GM12878 (cell line): ENCODE measurements at regions not wholly inside any gene's neighbourhood (a gene's known extent, or its start where the extent isn't known, plus 50 kb on each side); places are given as distances from the start of the nearest gene placed in this dataset.

ENCODE experiments used
- ATAC-seq: fragments of 200-7000 bp; cut with Tn5 transposase; 3 replicates; pipeline ENCODE4 v1.9.1; 2020; ENCODE audit warnings: mild to moderate bottlenecking, moderate library complexity
- BruUV-seq: library from RNA; stranded (reverse); fragments of 400-500 nt; replicated peaks from 2 replicates; lab custom pipeline; 2021; lab: Mats Ljungman, UMichigan
- CTCF ChIA-PET: fragments of 300-600 bp; sonication (Branson Sonifier 250); formaldehyde crosslinking; extraction: SDS; loops from one replicate; lab custom pipeline; 2021; ENCODE audit warnings: inconsistent platforms; lab: Yijun Ruan, JAX
- POLR2A ChIA-PET: fragments of 350-600 bp; formaldehyde crosslinking; extraction: SDS; loops from one replicate; lab custom pipeline; 2021; ENCODE audit warnings: inconsistent platforms; lab: Charles Lee
- RAD21 ChIA-PET: fragments of 300-600 bp; sonication (Branson Sonifier 250); formaldehyde crosslinking; loops from one replicate; lab custom pipeline; 2023; ENCODE audit warnings: antibody characterized with exemption; ENCODE audit not compliant: unreplicated experiment; lab: Charles Lee
- SMC1A ChIA-PET: fragments of 300-600 bp; sonication (Branson Sonifier 250); formaldehyde crosslinking; loops from one replicate; lab custom pipeline; 2023; ENCODE audit not compliant: unreplicated experiment, uncharacterized antibody; lab: Charles Lee
- DNase-seq: peaks from one replicate; pipeline ENCODE4 v3.0.0-alpha.2; 2011; ENCODE audit warnings: low read depth, low spot score
- FAIRE-seq: peaks from 3 replicates; lab custom pipeline; 2011; peaks lifted over from hg19 to GRCh38; lab: Jason Lieb, UNC
- H2AFZ ChIP-seq: 2 replicates; pipeline ENCODE4 v1.6.0; 2011; ENCODE audit warnings: low read depth, low read length, control low read depth; ENCODE audit not compliant: control insufficient read depth
- H3K27ac ChIP-seq: 2 replicates; pipeline ENCODE4 v1.5.1; 2011; ENCODE audit warnings: control low read depth; ENCODE audit not compliant: control insufficient read depth, insufficient read depth
- H3K27me3 ChIP-seq, 2 experiments: replicated peaks in 1 of 2; 2 replicates each; pipeline versions ENCODE4 v1.6.0 to v1.6.1; 2011; ENCODE audit warnings: low read length in 1 of 2; ENCODE audit not compliant: control insufficient read depth in 2 of 2, insufficient read depth in 2 of 2
- H3K36me3 ChIP-seq, 2 experiments: 2 replicates each; pipeline ENCODE4 v1.5.1; 2011; ENCODE audit warnings: low read length in 1 of 2; ENCODE audit not compliant: control insufficient read depth in 2 of 2, insufficient read depth in 2 of 2
- H3K4me1 ChIP-seq: 2 replicates; pipeline ENCODE4 v1.6.1; 2011; ENCODE audit warnings: mild to moderate bottlenecking, low read length, moderate library complexity, mixed read lengths; ENCODE audit not compliant: control insufficient read depth, insufficient read depth
- H3K4me2 ChIP-seq: 2 replicates; pipeline ENCODE4 v1.6.0; 2011; ENCODE audit warnings: control low read depth; ENCODE audit not compliant: control insufficient read depth, insufficient read depth
- H3K4me3 ChIP-seq: fragments of 200-600 bp; sonication (generic); 2 replicates; pipeline ENCODE4 v1.5.1; 2016
- H3K79me2 ChIP-seq: 2 replicates; pipeline ENCODE4 v1.6.0; 2011; ENCODE audit warnings: low read length; ENCODE audit not compliant: control insufficient read depth, insufficient read depth
- H3K9ac ChIP-seq: 2 replicates; pipeline ENCODE4 v1.8.0; 2011; ENCODE audit warnings: low read length, control low read depth, mixed read lengths; ENCODE audit not compliant: control insufficient read depth, insufficient read depth
- H3K9me3 ChIP-seq: replicated peaks from 3 replicates; pipeline ENCODE4 v1.5.1; 2011; ENCODE audit warnings: mild to moderate bottlenecking, low read length; ENCODE audit not compliant: control insufficient read depth, insufficient read depth
- H4K20me1 ChIP-seq: 2 replicates; pipeline ENCODE4 v1.6.0; 2011; ENCODE audit not compliant: control insufficient read depth, insufficient read depth
- BRCA1 ChIP-seq: IDR thresholded peaks from 2 replicates; pipeline ENCODE4 v1.6.1; 2011; ENCODE audit warnings: low read depth, low read length, improper control_type of control experiment
- GABPA ChIP-seq: IDR thresholded peaks from 2 replicates; pipeline ENCODE4 v1.6.1; 2014; ENCODE audit warnings: antibody characterized with exemption, low read depth, mild to moderate bottlenecking, inconsistent platforms
- NFXL1 ChIP-seq: fragments of 450-650 bp; IDR thresholded peaks from 2 replicates; pipeline ENCODE4 v1.6.1; 2017; ENCODE audit warnings: antibody characterized with exemption, mild to moderate bottlenecking, borderline replicate concordance
- NFYB ChIP-seq: IDR thresholded peaks from 2 replicates; pipeline ENCODE4 v1.6.1; 2011; ENCODE audit warnings: low read depth, mild to moderate bottlenecking, low read length, improper control_type of control experiment, moderate library complexity; ENCODE audit not compliant: insufficient read depth
- SRF ChIP-seq, 2 experiments: IDR thresholded peaks; 2 replicates each; pipeline ENCODE4 v1.6.1; 2011; ENCODE audit warnings: low read depth in 2 of 2, low read length in 2 of 2, mild to moderate bottlenecking in 1 of 2, moderate library complexity in 1 of 2
- SUPT20H ChIP-seq: IDR thresholded peaks from 2 replicates; pipeline ENCODE4 v1.6.1; 2011; ENCODE audit warnings: low read depth, mild to moderate bottlenecking, low read length, moderate library complexity, borderline replicate concordance; ENCODE audit not compliant: control insufficient read depth
- TBL1XR1 ChIP-seq: IDR thresholded peaks from 2 replicates; pipeline ENCODE4 v1.6.1; 2012; ENCODE audit warnings: low read depth, low read length, improper control_type of control experiment
- TCF3 ChIP-seq: IDR thresholded peaks from 2 replicates; pipeline ENCODE4 v1.6.1; 2012; ENCODE audit warnings: low read depth, mild to moderate bottlenecking, low read length, borderline replicate concordance; ENCODE audit not compliant: insufficient read depth
- WGBS: methylation state at CpG from one replicate; pipeline ENCODE4 v1.1.6; 2016; ENCODE audit warnings: low lambda C conversion rate; ENCODE audit not compliant: insufficient replicate concordance, insufficient coverage; ENCODE audit errors: missing lambda C conversion rate; 5-methylcytosine and 5-hydroxymethylcytosine counted together
- in situ Hi-C: fragments of 300-500 bp; cut with MboI; formaldehyde crosslinking; loops from 9 replicates; pipeline ENCODE4 v1.14.3; 2018; ENCODE audit warnings: mixed read lengths
- intact Hi-C: fragments of 100-400 bp; cut with micrococcal nuclease; formaldehyde crosslinking; loops from one replicate; pipeline ENCODE4 v1.14.2; 2022; ENCODE audit not compliant: unreplicated experiment
- TF ChIP-seq, protein P1 (sequence below): fragments of 450-650 bp; IDR thresholded peaks from 2 replicates; pipeline ENCODE4 v1.6.1; 2017; ENCODE audit warnings: low read depth, mild to moderate bottlenecking, moderate library complexity
- TF ChIP-seq, protein P2 (sequence below): IDR thresholded peaks from 2 replicates; pipeline ENCODE4 v1.6.1; 2012; ENCODE audit warnings: improper control_type of control experiment, low read depth, low read length; ENCODE audit not compliant: insufficient replicate concordance
- TF ChIP-seq, protein P3 (sequence below): fragments of 450-650 bp; formaldehyde crosslinking; IDR thresholded peaks from 2 replicates; pipeline ENCODE4 v1.4.0; 2022; ENCODE audit warnings: mild to moderate bottlenecking, moderate library complexity
- TF ChIP-seq, protein P4 (sequence below): IDR thresholded peaks from 2 replicates; pipeline ENCODE4 v1.6.1; 2011; ENCODE audit warnings: low read depth, mild to moderate bottlenecking, low read length, moderate library complexity, borderline replicate concordance; ENCODE audit errors: extremely low read depth

DNA sequence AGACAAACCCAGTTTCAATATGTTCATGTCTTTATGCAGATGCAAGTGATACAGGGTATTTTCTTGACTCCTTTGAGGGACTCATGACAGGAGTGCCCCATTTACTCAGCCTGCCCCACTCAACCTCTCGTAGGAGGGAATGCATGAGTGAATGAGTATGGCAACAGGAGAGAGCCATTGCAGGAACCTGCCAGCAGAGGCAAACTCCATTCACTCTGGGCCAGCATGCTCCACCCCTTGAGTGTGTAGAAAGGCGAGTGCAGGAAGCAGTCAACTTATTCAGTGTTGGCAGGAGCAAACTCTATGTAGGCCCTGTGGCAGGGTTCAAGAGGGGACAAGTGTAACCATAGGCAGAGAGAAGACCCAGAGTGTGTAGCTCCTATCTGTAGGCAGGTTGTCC, 1526.3 kb downstream of the PLA2G4A start:
- FAIRE-seq (no peak), ATAC-seq (no peak), DNase-seq (no peak)
- Histone ChIP-seq H3K36me3 (no peaks in the 10 kb centered on the region), H3K9me3 (no peaks in the 10 kb centered on the region), H3K27me3 (no peaks in the 10 kb centered on the region), H3K4me3 (no peak overlapping the region), H2AFZ (no peak overlapping the region), H4K20me1 (no peaks in the 10 kb centered on the region), H3K4me2 (no peak overlapping the region), H3K4me1 (no peaks in the 10 kb centered on the region), H3K79me2 (no peaks in the 10 kb centered on the region), H3K27ac (no peak overlapping the region), H3K9ac (no peak overlapping the region)
- ChIA-PET RAD21 (no interaction called here), SMC1A (interaction anchor here (0.8 kb wide), 1 partner anchor 9 kb away, joined by 5 read pairs; no protein-coding TSS in a partner anchor), CTCF (no interaction called here), POLR2A (no interaction called here)
- WGBS = 9% methylated on average over 2 of the region's 2 CpGs
- in situ Hi-C loops = no loop called here
- no TSS peak for BruUV-seq
- TF ChIP-seq, protein P1, sequence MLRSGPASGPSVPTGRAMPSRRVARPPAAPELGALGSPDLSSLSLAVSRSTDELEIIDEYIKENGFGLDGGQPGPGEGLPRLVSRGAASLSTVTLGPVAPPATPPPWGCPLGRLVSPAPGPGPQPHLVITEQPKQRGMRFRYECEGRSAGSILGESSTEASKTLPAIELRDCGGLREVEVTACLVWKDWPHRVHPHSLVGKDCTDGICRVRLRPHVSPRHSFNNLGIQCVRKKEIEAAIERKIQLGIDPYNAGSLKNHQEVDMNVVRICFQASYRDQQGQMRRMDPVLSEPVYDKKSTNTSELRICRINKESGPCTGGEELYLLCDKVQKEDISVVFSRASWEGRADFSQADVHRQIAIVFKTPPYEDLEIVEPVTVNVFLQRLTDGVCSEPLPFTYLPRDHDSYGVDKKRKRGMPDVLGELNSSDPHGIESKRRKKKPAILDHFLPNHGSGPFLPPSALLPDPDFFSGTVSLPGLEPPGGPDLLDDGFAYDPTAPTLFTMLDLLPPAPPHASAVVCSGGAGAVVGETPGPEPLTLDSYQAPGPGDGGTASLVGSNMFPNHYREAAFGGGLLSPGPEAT = no peak
- TF ChIP-seq TCF3 = no peak
- TF ChIP-seq, protein P2, sequence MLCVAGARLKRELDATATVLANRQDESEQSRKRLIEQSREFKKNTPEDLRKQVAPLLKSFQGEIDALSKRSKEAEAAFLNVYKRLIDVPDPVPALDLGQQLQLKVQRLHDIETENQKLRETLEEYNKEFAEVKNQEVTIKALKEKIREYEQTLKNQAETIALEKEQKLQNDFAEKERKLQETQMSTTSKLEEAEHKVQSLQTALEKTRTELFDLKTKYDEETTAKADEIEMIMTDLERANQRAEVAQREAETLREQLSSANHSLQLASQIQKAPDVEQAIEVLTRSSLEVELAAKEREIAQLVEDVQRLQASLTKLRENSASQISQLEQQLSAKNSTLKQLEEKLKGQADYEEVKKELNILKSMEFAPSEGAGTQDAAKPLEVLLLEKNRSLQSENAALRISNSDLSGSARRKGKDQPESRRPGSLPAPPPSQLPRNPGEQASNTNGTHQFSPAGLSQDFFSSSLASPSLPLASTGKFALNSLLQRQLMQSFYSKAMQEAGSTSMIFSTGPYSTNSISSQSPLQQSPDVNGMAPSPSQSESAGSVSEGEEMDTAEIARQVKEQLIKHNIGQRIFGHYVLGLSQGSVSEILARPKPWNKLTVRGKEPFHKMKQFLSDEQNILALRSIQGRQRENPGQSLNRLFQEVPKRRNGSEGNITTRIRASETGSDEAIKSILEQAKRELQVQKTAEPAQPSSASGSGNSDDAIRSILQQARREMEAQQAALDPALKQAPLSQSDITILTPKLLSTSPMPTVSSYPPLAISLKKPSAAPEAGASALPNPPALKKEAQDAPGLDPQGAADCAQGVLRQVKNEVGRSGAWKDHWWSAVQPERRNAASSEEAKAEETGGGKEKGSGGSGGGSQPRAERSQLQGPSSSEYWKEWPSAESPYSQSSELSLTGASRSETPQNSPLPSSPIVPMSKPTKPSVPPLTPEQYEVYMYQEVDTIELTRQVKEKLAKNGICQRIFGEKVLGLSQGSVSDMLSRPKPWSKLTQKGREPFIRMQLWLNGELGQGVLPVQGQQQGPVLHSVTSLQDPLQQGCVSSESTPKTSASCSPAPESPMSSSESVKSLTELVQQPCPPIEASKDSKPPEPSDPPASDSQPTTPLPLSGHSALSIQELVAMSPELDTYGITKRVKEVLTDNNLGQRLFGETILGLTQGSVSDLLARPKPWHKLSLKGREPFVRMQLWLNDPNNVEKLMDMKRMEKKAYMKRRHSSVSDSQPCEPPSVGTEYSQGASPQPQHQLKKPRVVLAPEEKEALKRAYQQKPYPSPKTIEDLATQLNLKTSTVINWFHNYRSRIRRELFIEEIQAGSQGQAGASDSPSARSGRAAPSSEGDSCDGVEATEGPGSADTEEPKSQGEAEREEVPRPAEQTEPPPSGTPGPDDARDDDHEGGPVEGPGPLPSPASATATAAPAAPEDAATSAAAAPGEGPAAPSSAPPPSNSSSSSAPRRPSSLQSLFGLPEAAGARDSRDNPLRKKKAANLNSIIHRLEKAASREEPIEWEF = no peak
- TF ChIP-seq NFYB = no peak
- TF ChIP-seq TBL1XR1 = no peak
- TF ChIP-seq, protein P3, sequence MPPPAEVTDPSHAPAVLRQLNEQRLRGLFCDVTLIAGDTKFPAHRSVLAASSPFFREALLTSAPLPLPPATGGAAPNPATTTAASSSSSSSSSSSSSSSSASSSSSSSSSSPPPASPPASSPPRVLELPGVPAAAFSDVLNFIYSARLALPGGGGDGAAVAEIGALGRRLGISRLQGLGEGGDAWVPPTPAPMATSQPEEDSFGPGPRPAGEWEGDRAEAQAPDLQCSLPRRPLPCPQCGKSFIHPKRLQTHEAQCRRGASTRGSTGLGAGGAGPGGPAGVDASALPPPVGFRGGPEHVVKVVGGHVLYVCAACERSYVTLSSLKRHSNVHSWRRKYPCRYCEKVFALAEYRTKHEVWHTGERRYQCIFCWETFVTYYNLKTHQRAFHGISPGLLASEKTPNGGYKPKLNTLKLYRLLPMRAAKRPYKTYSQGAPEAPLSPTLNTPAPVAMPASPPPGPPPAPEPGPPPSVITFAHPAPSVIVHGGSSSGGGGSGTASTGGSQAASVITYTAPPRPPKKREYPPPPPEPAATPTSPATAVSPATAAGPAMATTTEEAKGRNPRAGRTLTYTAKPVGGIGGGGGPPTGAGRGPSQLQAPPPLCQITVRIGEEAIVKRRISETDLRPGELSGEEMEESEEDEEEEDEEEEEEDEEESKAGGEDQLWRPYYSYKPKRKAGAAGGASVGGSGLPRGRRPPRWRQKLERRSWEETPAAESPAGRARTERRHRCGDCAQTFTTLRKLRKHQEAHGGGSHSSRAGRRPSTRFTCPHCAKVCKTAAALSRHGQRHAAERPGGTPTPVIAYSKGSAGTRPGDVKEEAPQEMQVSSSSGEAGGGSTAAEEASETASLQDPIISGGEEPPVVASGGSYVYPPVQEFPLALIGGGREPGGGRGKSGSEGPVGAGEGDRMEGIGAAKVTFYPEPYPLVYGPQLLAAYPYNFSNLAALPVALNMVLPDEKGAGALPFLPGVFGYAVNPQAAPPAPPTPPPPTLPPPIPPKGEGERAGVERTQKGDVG (CRISPR knock-in tag) = no peak
- TF ChIP-seq SRF (IDR thresholded peaks at IDR 0.05; ENCODE audit: low read depth in 2 of 2, low read length in 2 of 2) = no peak
- no peak for TF ChIP-seq GABPA
- TF ChIP-seq, protein P4, sequence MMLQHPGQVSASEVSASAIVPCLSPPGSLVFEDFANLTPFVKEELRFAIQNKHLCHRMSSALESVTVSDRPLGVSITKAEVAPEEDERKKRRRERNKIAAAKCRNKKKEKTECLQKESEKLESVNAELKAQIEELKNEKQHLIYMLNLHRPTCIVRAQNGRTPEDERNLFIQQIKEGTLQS = no peak
- TF ChIP-seq BRCA1 = no peak
- TF ChIP-seq SUPT20H = no peak
- TF ChIP-seq NFXL1 = no peak
- intact Hi-C loops = no loop called here
